ENCODE measurements at regions not wholly inside any gene's neighbourhood (a gene's known extent, or its start where the extent isn't known, plus 50 kb on each side); places are given as distances from the start of the nearest gene placed in this dataset.
"Not testable (repeated sequence)": the region's sequence is repeated elsewhere in the genome, so short reads cannot be mapped to it uniquely, and the experiment has no call there.

DNA sequence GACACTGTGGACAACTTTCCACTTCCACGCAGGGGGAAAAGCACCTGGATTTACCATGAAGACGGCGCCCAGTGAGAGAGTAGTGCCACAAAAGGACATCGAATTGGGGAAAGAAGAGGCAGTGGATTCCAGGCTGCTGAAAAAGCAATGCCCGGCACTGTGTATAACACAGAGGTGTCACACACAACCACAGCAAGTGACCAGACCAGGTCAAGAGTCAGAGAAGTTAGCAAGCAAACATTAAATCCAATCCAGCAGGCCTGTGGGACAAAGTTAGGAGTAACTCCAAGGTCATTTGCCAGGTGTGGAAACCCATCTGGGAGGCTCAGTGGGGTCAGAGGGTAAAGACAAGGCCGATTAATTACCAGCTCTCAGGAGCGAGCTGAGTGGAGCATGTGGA, 227.6 kb downstream of the BCL2L11 start:
- H3K9ac ChIP-seq (ENCODE audit: extremely low read depth, insufficient read length, low read length); H2BK120ac ChIP-seq (ENCODE audit: low read depth, low read length, poor library complexity, severe bottlenecking); H2BK20ac ChIP-seq (ENCODE audit: low read depth, low read length, poor library complexity, severe bottlenecking); H3K18ac ChIP-seq (ENCODE audit: insufficient read length, low read depth, low read length); H3K27ac Mint-ChIP-seq; H3K27me3 Mint-ChIP-seq (ENCODE audit: low read depth); H2BK15ac ChIP-seq (ENCODE audit: low read depth, low read length); H3K4me1 ChIP-seq (ENCODE audit: insufficient read depth, low read length); H2BK12ac ChIP-seq (ENCODE audit: insufficient read length, low read depth, low read length); H3K36me3 Mint-ChIP-seq (ENCODE audit: insufficient read depth in 1 of 3, low read depth in 3 of 3); H3K27ac ChIP-seq (ENCODE audit: insufficient read length, low read depth, low read length); H3K27me3 ChIP-seq (ENCODE audit: insufficient read depth, low read length); H3K9me3 Mint-ChIP-seq; H3T11ph ChIP-seq (ENCODE audit: low read length); H3K56ac ChIP-seq (ENCODE audit: insufficient read length, low read depth, low read length); H4K91ac ChIP-seq (ENCODE audit: insufficient read length, low read depth, low read length); H3K23ac ChIP-seq (ENCODE audit: insufficient read length, low read depth, low read length); H2BK5ac ChIP-seq (ENCODE audit: insufficient read length, low read length); H3K4me1 Mint-ChIP-seq; H2AK5ac ChIP-seq (ENCODE audit: insufficient read length, low read length); H3K79me2 ChIP-seq (ENCODE audit: insufficient read depth, low read length); H2AFZ ChIP-seq (ENCODE audit: low read length); H3K23me2 ChIP-seq (ENCODE audit: insufficient read length, low read depth, low read length, poor library complexity, severe bottlenecking); H4K20me1 ChIP-seq (ENCODE audit: control insufficient read depth, insufficient read depth, insufficient read length); H3K9me3 ChIP-seq (ENCODE audit: control insufficient read depth, low read depth, low read length); H3K79me1 ChIP-seq (ENCODE audit: insufficient read depth, low read depth, low read length, poor library complexity, severe bottlenecking); H4K8ac ChIP-seq (replicated peaks; ENCODE audit: insufficient read length, low read depth, low read length); H3K4me2 ChIP-seq (ENCODE audit: insufficient read depth, insufficient read length, low read length); H4K5ac ChIP-seq (ENCODE audit: insufficient read length, low read depth, low read length); H3K4me3 Mint-ChIP-seq; H3K4ac ChIP-seq (ENCODE audit: low read depth, low read length); H3K14ac ChIP-seq (ENCODE audit: insufficient read depth, low read length); DNase-seq: not testable (repeated sequence)
- WGBS (ENCODE audit: extremely low coverage, insufficient read length, low lambda C conversion rate), result no CpG with 5 or more reads among the region's 7 CpGs

DNA sequence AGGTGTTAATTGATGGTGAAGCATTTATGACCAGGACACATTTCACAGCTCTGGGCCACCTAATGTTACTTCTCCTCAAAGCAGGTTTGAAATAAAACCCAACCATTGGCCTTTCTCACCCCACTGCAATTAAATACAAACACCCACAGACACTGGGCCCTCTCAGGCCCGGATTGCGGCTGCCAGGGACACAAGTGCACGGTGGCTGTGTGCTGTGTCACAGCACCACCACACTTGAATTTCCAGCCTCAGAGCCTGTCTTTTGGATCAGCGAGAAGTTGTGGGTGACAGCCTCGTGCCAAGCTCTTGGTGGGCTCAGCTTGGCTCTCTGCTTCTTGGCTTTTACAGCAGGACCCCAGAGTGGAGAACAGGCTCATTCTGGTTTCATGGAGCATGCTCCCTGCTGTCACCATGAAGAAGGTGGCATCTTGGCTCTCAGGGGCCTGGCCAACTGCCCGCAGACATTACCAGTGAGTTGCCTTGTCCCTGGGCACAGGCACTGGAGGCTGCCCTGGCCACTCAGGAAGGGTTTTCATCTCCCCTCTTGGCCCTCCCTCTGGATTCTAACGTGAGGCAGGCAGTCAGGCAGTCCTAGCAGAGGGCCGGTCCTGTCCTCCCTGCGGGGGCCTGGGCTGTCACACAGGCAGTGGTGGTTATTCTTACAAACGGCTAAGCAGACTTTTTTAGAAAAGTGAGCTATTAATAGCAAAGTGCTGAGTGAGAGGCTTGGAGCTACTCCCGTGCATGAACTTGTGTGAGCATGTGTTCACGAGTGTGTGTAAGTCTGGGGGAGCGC, 234.5 kb downstream of the BCL2L11 start:
- H2BK120ac ChIP-seq (ENCODE audit: low read depth, low read length, poor library complexity, severe bottlenecking); H2BK20ac ChIP-seq (ENCODE audit: low read depth, low read length, poor library complexity, severe bottlenecking); H4K20me1 ChIP-seq (ENCODE audit: control insufficient read depth, insufficient read depth, insufficient read length); DNase-seq; H3K4me3 Mint-ChIP-seq; H3K27ac ChIP-seq (ENCODE audit: insufficient read length, low read depth, low read length); H3K79me1 ChIP-seq (ENCODE audit: insufficient read depth, low read depth, low read length, poor library complexity, severe bottlenecking); H3K4me1 Mint-ChIP-seq; H3K9ac ChIP-seq (ENCODE audit: extremely low read depth, insufficient read length, low read length); H2AK5ac ChIP-seq (ENCODE audit: insufficient read length, low read length); H4K5ac ChIP-seq (ENCODE audit: insufficient read length, low read depth, low read length); H4K91ac ChIP-seq (ENCODE audit: insufficient read length, low read depth, low read length); H3K79me2 ChIP-seq (ENCODE audit: insufficient read depth, low read length); H2BK15ac ChIP-seq (ENCODE audit: low read depth, low read length); H3K14ac ChIP-seq (ENCODE audit: insufficient read depth, low read length); H3T11ph ChIP-seq (ENCODE audit: low read length); H3K56ac ChIP-seq (ENCODE audit: insufficient read length, low read depth, low read length); H3K4me1 ChIP-seq (ENCODE audit: insufficient read depth, low read length); H2AFZ ChIP-seq (ENCODE audit: low read length); H3K9me3 Mint-ChIP-seq; H3K4ac ChIP-seq (ENCODE audit: low read depth, low read length); H3K27me3 ChIP-seq (ENCODE audit: insufficient read depth, low read length); H3K36me3 Mint-ChIP-seq (ENCODE audit: insufficient read depth in 1 of 3, low read depth in 3 of 3); H3K23me2 ChIP-seq (ENCODE audit: insufficient read length, low read depth, low read length, poor library complexity, severe bottlenecking); H3K27me3 Mint-ChIP-seq (ENCODE audit: low read depth); H2BK12ac ChIP-seq (ENCODE audit: insufficient read length, low read depth, low read length); H3K23ac ChIP-seq (ENCODE audit: insufficient read length, low read depth, low read length); H3K27ac Mint-ChIP-seq; H4K8ac ChIP-seq (replicated peaks; ENCODE audit: insufficient read length, low read depth, low read length); H3K4me2 ChIP-seq (ENCODE audit: insufficient read depth, insufficient read length, low read length); H3K9me3 ChIP-seq (ENCODE audit: control insufficient read depth, low read depth, low read length); H3K18ac ChIP-seq (ENCODE audit: insufficient read length, low read depth, low read length); H2BK5ac ChIP-seq (ENCODE audit: insufficient read length, low read length): not testable (repeated sequence)
- WGBS (ENCODE audit: extremely low coverage, insufficient read length, low lambda C conversion rate), result no CpG with 5 or more reads among the region's 13 CpGs

All from H9 (cell line).